Fibroblast of gingiva (primary cell): ENCODE measurements at regions not wholly inside any gene's neighbourhood (a gene's known extent, or its start where the extent isn't known, plus 50 kb on each side); places are given as distances from the start of the nearest gene placed in this dataset.

Experiments used
- DNase-seq: peaks from one replicate; pipeline ENCODE4 v3.0.0-alpha.2; 2011; ENCODE audit warnings: low read depth

- peak; percentile 58 for DNase-seq
Observed at GRCh38 chr13:40168425-40169166, 497.8 kb downstream of the FOXO1 start.

- no peak for DNase-seq
Observed at GRCh38 chr13:40169476-40169875, 497.0 kb downstream of the FOXO1 start.

GRCh38 chr13:40170091-40170490 lies 496.4 kb downstream of the FOXO1 start:
- peak; percentile 39 for DNase-seq

- no peak for DNase-seq
Observed at GRCh38 chr13:40170982-40171381, 495.5 kb downstream of the FOXO1 start.

- DNase-seq, result no peak
Observed at GRCh38 chr13:40171566-40171965, 494.9 kb downstream of the FOXO1 start.

GRCh38 chr13:40172149-40172591 lies 494.3 kb downstream of the FOXO1 start:
- DNase-seq, result no peak

- DNase-seq, result no peak
Observed at GRCh38 chr13:40172878-40173277, 493.6 kb downstream of the FOXO1 start.

- peak; percentile 38 for DNase-seq
Observed at GRCh38 chr13:40175639-40176038, 490.8 kb downstream of the FOXO1 start.

- DNase-seq, result no peak
Observed at GRCh38 chr13:40176242-40176641, 490.2 kb downstream of the FOXO1 start.

- DNase-seq, result no peak
Observed at GRCh38 chr13:40178130-40178529, 488.3 kb downstream of the FOXO1 start.

GRCh38 chr13:40179445-40180281 lies 486.8 kb downstream of the FOXO1 start:
- DNase-seq, result no peak

GRCh38 chr13:40180776-40181175 lies 485.7 kb downstream of the FOXO1 start:
- no peak for DNase-seq

GRCh38 chr13:40181203-40181845 lies 485.1 kb downstream of the FOXO1 start:
- peak; percentile 51 for DNase-seq

GRCh38 chr13:40182591-40182990 lies 483.9 kb downstream of the FOXO1 start:
- DNase-seq, result no peak

GRCh38 chr13:40185414-40185813 lies 481.0 kb downstream of the FOXO1 start:
- DNase-seq, result no peak

- no peak for DNase-seq
Observed at GRCh38 chr13:40186041-40186440, 480.4 kb downstream of the FOXO1 start.

GRCh38 chr13:40186626-40187323 lies 479.7 kb downstream of the FOXO1 start:
- no peak for DNase-seq

GRCh38 chr13:40187324-40187795 lies 479.1 kb downstream of the FOXO1 start:
- no peak for DNase-seq

- DNase-seq, result no peak
Observed at GRCh38 chr13:40187841-40188591, 478.4 kb downstream of the FOXO1 start.

GRCh38 chr13:40189426-40189825 lies 477.0 kb downstream of the FOXO1 start:
- no peak for DNase-seq
